ENCODE measurements at regions not wholly inside any gene's neighbourhood (a gene's known extent, or its start where the extent isn't known, plus 50 kb on each side); places are given as distances from the start of the nearest gene placed in this dataset.

GRCh38 chr17:69715656-69716055, 301.2 kb downstream of the MAP2K6 start:
- H3K4me3 ChIP-seq (ENCODE audit: low read length): no peak overlapping the region
- no peak for DNase-seq (ENCODE audit: low read depth)
- TF ChIP-seq CTCF (IDR thresholded peaks at IDR 0.05; ENCODE audit: insufficient read depth, low read depth, low read length, missing control alignments): no peak

- no peak for TF ChIP-seq CTCF (IDR thresholded peaks at IDR 0.05; ENCODE audit: insufficient read depth, low read depth, low read length, missing control alignments)
- no peak overlapping the region for H3K4me3 ChIP-seq (ENCODE audit: low read length)
- no peak for DNase-seq (ENCODE audit: low read depth)
These were observed 302.1 kb downstream of the MAP2K6 start for GRCh38 chr17:69716556-69716955.

- H3K4me3 ChIP-seq (ENCODE audit: low read length): no peak overlapping the region
- no peak for DNase-seq (ENCODE audit: low read depth)
- TF ChIP-seq CTCF (IDR thresholded peaks at IDR 0.05; ENCODE audit: insufficient read depth, low read depth, low read length, missing control alignments): no peak
These were observed 302.7 kb downstream of the MAP2K6 start for GRCh38 chr17:69717214-69717613.

GRCh38 chr17:69717819-69718218, 303.3 kb downstream of the MAP2K6 start:
- DNase-seq (ENCODE audit: low read depth): no peak
- TF ChIP-seq CTCF (IDR thresholded peaks at IDR 0.05; ENCODE audit: insufficient read depth, low read depth, low read length, missing control alignments): no peak
- no peak overlapping the region for H3K4me3 ChIP-seq (ENCODE audit: low read length)

GRCh38 chr17:69719474-69720048, 305.1 kb downstream of the MAP2K6 start:
- DNase-seq (ENCODE audit: low read depth): no peak

GRCh38 chr17:69722518-69722917, 308.0 kb downstream of the MAP2K6 start:
- no peak for TF ChIP-seq CTCF (IDR thresholded peaks at IDR 0.05; ENCODE audit: insufficient read depth, low read depth, low read length, missing control alignments)
- DNase-seq (ENCODE audit: low read depth): no peak
- no peak overlapping the region for H3K4me3 ChIP-seq (ENCODE audit: low read length)

More at GRCh38 chr17:69719474-69720048, 305.1 kb downstream of the MAP2K6 start:
- TF ChIP-seq CTCF (IDR thresholded peaks at IDR 0.05; ENCODE audit: insufficient read depth, low read depth, low read length, missing control alignments): no peak
- H3K4me3 ChIP-seq (ENCODE audit: low read length): no peak overlapping the region

- DNase-seq (ENCODE audit: low read depth): no peak
- no peak overlapping the region for H3K4me3 ChIP-seq (ENCODE audit: low read length)
- no peak for TF ChIP-seq CTCF (IDR thresholded peaks at IDR 0.05; ENCODE audit: insufficient read depth, low read depth, low read length, missing control alignments)
These were observed 308.8 kb downstream of the MAP2K6 start for GRCh38 chr17:69723316-69723715.

Data from epithelial cell of esophagus (primary cell).